ENCODE measurements at regions not wholly inside any gene's neighbourhood (a gene's known extent, or its start where the extent isn't known, plus 50 kb on each side); places are given as distances from the start of the nearest gene placed in this dataset.

DNA sequence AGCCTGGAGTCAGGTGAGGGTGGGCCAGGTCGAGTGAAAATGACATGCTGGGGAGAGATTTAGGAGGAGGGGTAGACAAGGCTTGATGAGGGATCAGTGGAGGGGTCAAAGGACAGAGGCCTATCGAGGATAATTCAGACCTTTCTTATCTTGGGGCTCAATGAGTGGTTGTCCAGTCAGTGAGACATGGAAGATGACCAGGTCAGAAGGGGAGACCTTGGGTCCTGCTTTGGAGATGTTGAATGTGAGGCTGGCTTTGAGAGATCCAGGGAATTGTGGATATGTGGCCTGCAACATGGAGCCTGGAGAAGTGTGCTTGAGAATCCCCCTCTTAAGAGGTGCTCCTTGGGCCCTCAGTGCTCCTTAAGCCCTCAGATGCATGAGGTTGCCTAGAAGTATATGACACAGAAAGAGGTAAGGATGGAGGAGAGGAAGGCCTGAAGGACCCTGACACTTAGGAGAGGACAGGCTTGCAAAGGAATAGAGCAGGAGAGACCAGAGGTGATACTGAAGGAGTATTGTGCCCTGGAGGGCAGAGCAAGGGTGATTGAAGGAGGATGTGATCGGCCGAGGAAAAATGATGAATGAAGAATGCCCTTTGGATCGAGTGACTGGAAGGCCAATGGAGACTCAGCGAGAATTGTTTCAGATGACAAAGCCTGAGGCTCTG lies 129.8 kb upstream of the GPR26 start:
- H3K4me3 ChIP-seq (replicated peaks; ENCODE audit: low read depth, low read length): no peak overlapping the region
- TF ChIP-seq, protein P1, sequence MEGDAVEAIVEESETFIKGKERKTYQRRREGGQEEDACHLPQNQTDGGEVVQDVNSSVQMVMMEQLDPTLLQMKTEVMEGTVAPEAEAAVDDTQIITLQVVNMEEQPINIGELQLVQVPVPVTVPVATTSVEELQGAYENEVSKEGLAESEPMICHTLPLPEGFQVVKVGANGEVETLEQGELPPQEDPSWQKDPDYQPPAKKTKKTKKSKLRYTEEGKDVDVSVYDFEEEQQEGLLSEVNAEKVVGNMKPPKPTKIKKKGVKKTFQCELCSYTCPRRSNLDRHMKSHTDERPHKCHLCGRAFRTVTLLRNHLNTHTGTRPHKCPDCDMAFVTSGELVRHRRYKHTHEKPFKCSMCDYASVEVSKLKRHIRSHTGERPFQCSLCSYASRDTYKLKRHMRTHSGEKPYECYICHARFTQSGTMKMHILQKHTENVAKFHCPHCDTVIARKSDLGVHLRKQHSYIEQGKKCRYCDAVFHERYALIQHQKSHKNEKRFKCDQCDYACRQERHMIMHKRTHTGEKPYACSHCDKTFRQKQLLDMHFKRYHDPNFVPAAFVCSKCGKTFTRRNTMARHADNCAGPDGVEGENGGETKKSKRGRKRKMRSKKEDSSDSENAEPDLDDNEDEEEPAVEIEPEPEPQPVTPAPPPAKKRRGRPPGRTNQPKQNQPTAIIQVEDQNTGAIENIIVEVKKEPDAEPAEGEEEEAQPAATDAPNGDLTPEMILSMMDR (IDR thresholded peaks at IDR 0.05; ENCODE audit: low read depth, low read length, missing control alignments): no peak
- DNase-seq (ENCODE audit: extremely low read depth, low read depth): no peak

DNA sequence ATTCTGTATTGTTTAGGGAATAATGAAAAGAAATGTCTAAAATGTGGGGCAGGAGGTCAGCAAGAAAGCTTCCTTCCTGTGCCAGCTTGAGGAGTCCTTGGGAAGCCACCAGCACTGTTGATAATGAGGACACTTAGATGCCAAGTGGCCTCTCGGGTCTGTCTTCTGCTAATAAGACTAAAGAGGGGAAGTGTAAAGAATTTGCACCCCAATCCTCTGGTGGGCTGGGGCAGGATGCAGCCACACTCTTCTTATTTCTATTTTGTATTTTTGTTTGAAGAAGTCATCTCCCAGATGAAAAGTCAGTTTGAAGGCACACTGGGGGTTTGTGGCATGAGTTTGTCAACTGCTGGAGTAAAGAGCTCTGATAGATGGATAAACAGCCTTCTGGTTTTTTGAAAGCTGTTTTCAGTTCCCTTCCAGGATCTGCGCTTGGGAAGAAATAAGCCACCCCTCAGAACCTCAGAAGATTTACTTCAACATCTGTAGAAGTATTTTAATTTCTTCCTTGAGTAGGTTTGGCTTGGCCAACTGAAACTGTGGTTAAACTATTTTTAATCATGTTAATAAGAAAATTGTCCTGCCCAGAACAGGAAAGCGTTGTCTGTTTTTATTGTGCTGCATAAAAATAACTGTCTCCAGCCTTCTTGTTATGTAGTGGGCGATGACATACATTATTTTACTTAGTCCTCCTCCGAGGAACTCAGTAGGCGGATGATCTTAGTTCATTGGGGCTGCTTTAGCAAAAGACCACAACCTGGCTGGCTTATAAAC lies 128.8 kb upstream of the GPR26 start:
- TF ChIP-seq, protein P1 (IDR thresholded peaks at IDR 0.05; ENCODE audit: low read depth, low read length, missing control alignments): no peak
- H3K4me3 ChIP-seq (replicated peaks; ENCODE audit: low read depth, low read length): no peak overlapping the region
- DNase-seq (ENCODE audit: extremely low read depth, low read depth): no peak

DNA sequence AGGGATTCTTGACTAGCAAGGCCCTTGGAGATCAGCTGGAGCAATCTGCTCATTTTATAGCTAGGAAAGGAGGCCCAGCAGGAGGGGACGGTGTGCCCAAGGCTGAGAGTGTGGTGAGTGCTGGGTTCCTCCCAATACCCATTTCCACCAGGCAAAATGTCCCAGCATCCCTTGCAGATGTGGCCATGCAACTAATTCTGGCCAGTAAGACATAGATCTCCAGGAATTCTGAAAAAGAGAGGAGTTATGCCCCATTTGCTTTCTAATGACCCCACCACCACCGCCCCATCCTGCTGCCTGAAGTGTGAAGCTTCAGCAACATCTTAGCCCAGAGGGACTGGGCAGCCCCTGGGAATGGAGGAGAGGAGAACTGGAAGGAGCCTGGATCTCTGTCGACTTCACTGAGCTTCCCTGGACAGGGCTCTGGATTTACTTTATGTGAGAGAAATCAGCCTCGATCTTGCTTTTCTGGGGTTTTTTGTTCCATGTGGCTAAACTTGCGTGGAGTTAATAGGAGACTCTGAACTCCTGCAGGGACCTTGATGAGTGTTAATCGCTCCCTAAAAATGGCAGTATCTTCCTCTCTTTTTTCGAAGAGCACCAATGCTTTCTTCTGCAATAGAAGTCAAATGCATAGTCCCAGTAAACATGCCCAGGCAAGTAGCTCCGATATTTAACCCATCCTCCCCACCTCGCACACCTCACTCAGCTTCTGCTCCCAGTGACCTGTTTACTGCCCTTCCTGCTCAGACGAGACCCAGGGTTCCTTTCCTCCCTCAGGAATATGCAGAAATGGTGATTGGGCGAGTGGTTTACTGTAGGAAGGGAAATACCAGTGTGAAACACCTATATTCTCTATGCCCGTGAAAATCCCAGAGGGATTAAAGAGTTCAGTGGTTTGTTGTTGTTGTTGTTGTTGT lies 127.5 kb upstream of the GPR26 start:
- TF ChIP-seq, protein P1 (IDR thresholded peaks at IDR 0.05; ENCODE audit: low read depth, low read length, missing control alignments): no peak
- DNase-seq (ENCODE audit: extremely low read depth, low read depth): no peak
- no peak overlapping the region for H3K4me3 ChIP-seq (replicated peaks; ENCODE audit: low read depth, low read length)

DNA sequence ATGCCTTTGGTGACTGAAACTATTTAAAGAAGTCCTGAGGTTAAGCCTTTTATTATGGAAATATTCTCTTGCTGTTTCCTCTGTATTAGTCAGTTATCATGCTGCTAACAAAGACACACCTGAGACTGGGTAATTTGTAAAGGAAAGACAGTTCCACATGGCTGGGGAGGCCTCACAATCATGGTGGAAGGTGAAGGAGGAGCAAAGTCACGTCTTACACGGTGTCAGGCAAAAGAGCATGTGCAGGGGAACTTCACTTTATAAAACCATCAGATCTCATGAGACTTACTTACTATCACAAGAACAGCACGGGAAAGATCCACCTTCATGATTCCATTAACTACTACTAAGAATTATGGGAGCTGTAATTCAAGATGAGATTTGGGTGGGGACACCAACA lies 121.2 kb upstream of the GPR26 start:
- H3K4me3 ChIP-seq (replicated peaks; ENCODE audit: low read depth, low read length): no peak overlapping the region
- TF ChIP-seq, protein P1 (IDR thresholded peaks at IDR 0.05; ENCODE audit: low read depth, low read length, missing control alignments): no peak
- no peak for DNase-seq (ENCODE audit: extremely low read depth, low read depth)

DNA sequence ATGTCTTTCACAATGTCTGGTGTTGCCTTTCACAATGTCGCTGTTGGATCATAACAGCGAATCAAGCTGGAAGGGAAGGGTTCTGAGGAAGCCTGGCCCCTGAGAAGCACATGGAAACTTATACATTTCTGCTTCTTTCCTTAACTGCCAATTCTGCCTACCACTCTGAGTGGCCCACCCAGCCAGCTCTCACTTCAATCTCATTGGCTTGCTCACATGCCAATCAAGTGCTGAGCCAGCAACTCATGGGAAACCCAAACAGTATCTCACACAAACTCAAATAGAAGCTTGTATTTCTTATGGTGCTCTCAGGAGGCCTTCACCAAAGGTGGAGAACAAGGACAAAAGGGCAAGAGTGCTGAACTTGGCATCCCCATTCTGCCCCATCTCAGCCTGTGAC lies 117.4 kb upstream of the GPR26 start:
- TF ChIP-seq, protein P1 (IDR thresholded peaks at IDR 0.05; ENCODE audit: low read depth, low read length, missing control alignments): no peak
- DNase-seq (ENCODE audit: extremely low read depth, low read depth): no peak
- no peak overlapping the region for H3K4me3 ChIP-seq (replicated peaks; ENCODE audit: low read depth, low read length)

DNA sequence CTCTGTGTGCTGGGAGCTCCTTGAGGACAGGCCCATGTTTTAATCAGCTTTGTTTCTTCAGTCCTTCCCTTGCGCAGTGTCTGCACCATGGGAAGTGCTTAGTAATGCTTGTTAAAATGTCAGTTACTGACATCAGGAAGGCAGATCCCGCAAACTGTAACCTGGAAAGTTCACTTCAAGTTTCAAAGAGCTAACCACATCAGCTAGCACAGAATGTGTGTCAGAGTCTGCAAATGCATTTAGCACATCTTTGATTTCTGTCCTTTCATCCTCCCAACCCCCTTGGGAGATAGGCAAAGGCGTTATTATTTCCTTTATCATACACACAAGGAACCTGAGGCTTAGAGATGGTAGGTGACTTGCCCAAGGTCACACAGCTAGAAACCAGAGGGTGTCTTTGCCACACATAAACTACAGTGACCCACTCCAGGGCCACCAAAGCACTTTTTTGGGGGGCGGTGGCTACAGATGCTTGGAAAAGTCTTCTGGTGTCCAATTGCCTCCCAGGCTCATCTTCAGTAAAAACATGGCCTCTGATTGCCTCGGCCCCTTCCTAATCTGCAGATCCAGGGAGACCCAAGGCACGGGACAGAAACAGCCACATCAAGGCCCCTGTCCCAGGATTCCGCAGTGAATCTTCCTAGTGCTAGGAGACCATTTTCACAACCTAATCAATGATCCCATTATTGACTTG lies 116.2 kb upstream of the GPR26 start:
- DNase-seq (ENCODE audit: extremely low read depth, low read depth): no peak
- TF ChIP-seq, protein P1 (IDR thresholded peaks at IDR 0.05; ENCODE audit: low read depth, low read length, missing control alignments): no peak
- H3K4me3 ChIP-seq (replicated peaks; ENCODE audit: low read depth, low read length): no peak overlapping the region

Measured in HFF-Myc (cell line).